HG03139 (cell line): ENCODE measurements at regions not wholly inside any gene's neighbourhood (a gene's known extent, or its start where the extent isn't known, plus 50 kb on each side); places are given as distances from the start of the nearest gene placed in this dataset.
"Not testable (repeated sequence)": the region's sequence is repeated elsewhere in the genome, so short reads cannot be mapped to it uniquely, and the experiment has no call there.

ENCODE experiments used
- ATAC-seq: cut with Tn5 transposase; IDR thresholded peaks from one replicate; pipeline ENCODE4 v1.9.1; 2021; ENCODE audit not compliant: unreplicated experiment

DNA sequence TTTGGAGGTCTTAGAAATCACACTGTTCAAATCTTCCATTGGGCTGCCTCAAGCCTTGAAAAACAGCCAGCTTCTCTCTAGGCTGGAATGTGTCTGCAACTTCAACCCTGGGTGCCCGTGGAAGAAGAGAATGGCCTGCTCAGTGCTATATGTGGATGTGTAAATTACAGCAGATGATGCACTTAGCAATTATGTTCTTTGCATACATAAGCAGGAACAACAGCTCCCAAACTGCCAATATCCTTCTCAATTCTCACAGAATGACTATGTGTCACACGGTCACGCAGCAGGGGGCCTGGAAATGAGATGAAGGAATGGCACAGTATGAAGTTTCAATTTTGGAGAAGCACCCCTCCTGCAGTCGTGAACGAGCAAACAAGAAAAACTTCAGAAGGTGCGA, 175.2 kb upstream of the SMARCA2 start:
- ATAC-seq = no peak

DNA sequence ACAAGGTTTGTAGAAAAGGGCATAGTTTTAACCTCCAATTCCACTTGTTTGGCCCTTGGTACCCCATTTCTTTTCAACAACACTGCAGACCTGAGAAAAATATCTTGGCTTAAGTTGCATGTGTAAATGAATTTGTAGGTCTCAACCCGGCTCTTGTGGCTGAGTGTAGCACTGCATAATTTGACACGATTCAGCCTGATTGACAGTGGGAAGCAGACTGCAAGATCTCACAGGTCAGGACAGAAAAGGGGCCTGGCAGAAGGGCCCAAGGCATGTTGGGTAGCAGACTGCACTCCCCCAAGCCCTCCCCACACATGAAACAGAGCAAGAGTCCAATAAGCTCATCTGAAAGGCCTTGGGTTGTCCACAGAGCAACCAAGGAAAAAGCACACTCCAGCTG, 169.7 kb upstream of the SMARCA2 start:
- ATAC-seq = no peak

DNA sequence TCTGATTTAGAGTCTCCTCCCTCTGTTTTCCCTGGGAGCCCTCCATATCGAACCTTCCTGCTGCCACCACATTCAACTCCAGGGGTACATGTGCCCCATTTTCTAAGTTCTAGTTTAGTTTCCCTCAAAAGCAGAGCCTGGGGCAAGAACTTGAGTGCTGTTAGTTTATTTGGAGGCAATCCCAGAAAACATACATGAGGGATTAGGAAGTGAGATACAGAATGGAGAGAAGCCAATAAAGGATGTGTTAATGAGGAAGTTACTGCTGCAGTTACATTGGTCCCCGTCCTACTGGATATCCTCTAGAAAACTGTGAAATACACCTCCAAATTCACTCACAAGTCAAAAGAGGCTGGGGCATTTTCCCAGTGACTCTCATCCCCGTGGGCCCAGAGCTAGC, 159.4 kb upstream of the SMARCA2 start:
- no peak for ATAC-seq

DNA sequence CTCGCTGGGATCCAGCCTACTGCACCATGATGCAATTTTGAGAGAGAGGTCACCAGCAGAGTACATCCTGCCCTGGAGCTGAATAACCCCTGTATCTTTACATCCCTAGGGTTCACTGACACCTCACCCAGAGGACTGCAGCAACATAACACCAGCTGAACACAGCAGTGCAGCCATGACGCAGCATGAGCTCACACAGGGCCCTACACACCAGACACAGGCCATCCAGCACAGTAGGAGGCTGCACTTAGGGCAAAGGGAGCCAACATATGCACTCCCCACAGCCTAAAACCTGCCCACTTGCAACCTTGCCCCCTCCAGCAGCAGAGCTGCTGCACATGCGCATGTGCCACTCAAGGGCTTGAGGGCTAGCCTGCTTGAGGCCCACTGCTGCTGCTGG, 157.3 kb upstream of the SMARCA2 start:
- no peak for ATAC-seq

DNA sequence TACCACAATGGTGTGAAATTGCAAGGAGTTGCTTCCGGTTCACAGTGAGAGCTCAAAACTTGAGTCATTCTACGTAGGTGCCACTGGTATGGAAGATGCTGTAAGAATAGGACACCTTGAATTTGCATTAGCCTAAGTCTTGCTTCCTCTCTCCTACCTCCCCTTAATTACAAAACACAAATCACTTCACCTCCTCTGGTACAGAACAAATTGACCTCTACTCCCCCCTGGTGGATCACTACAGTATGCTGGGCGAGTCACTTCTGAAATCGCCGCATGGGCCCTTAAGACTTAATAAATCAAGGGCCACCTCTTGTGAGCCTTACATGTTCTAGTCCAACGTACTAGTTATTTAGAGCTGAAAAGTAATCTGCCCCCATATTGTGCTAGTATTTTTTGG, 145.3 kb upstream of the SMARCA2 start:
- peak; percentile 87 for ATAC-seq

DNA sequence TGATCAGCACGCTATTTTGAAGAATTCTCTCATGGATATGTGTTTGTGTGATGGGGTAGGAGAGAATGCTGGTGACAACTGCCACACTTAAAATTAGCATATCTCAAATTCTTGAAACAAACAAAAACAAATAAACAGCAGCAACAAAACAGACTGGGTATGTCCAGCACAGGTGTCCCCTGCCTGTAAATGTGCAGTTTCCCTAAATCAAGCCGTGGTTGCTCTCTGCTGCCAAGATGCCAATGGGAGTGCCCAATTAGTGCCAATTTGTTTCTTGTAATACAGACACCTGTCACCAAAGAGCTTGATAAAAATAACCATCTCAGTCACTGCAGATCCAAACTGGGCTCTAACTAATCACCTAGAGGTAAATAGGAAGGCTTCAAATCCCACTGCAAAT, 144.2 kb upstream of the SMARCA2 start:
- ATAC-seq = no peak

DNA sequence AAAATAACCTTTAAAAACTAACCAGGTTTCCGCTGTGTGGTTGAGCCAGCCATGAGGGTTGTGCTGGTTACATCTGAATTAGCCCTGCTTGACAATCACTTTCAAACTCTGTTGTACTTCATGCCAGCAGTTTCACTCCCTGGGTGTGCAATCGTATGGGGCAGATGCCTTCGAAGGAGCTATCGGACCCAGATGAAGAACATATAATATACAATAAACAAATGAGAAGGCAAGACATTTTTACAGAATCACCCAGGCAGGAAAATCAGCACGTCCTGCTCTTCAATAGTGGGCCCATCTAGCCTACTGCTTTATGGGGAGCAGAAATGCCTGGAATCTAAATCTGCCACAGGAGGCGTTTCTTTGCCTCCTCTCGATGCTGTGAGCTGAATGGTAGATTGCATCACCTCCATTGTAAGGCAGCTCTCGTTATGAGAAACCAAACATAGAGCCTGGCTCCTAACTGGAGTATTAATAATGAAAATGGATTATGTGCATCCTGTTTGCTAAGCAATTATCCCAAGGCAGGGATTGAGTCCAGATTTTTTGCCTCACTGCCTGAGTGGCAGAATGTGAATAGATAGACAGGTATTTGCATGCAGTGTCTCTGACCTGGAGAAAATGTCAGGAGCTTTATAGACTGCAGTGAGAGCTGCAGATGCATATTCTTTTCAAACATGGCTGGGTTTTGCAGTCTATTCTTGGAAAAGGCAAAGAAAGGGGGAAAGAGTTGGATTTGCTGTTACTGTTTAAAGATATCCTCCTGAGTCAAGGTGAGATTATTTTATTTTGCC, 143.3 kb upstream of the SMARCA2 start:
- no peak for ATAC-seq

DNA sequence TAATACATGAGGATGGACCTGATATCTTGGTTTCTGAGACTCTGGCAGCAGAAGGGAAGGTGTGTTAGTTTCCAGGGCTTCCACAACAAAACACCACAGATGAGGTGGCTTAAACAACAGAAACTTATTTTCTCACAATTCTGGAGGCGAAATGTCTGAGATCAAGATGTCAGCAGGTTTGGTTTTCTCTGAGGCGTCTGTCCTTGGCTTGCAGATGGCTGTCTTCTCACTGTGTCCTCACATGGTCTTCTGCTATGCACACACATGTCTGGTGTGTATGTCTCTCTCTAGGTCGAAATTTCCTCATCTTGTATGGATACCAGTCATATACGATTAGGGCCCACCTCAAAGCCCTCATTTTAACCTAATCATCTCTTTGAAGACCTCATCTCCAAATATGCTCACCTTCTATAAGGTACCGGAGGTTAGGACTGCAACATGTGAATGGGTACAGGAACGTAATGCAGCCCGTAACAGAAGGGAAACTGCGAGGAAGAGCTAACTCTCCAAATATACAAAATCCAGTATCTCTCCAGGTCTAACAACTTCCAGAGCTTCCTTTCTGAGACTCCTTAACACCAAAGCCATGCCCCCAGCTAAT, 139.8 kb upstream of the SMARCA2 start:
- no peak for ATAC-seq

DNA sequence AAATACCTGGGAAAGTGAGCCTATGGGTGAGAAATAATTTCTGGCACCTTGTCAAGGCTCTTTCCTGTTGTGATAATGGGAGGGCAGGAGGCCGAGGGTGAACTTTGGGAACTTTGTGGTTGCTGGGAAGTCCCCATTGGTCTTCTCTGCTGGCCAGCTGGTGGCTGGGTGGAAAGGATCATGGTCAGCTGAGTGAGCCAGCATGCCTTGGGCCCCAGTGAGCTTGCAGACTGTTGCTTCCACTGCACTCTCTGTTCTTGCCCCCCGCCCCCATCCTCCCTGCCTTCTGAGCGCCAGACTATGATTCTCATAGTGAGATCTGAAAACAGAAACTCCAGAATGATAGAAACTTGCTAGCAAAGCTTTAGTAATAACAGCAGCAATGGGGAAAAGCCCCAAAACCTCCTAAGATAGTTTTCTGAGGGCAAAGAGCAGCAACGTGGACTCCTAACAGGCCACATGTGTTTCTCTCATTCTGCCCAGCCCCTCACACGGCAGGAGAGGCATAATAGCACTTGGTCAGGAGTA, 139.2 kb upstream of the SMARCA2 start:
- ATAC-seq = peak; percentile 55

DNA sequence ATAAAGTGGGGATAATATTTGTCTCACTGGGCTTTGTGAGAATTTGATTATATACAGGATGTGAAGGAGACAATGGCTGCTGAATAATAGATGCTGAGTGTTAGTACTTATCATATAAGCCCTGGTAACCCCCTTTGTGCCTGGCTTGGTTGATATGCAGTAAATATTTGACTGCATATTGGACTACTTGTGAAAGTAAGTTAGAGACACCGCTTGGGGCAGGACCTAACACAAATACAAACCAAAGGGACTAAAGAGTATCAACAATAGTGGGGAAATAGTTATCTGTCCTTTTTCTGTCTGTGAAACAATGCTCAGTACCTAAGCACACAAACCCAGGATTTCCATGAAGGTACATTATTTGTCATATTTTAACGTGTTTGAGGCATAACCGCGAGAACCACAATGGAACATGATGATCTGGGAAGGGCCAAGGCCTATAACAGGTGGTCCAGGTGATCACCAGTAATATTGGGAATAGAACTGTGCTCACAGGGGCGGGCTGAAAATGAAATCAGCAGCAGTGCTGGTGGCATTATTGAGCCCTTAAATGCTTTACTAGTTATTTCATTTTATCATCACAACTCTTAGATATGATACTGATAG, 138.2 kb upstream of the SMARCA2 start:
- ATAC-seq = no peak

DNA sequence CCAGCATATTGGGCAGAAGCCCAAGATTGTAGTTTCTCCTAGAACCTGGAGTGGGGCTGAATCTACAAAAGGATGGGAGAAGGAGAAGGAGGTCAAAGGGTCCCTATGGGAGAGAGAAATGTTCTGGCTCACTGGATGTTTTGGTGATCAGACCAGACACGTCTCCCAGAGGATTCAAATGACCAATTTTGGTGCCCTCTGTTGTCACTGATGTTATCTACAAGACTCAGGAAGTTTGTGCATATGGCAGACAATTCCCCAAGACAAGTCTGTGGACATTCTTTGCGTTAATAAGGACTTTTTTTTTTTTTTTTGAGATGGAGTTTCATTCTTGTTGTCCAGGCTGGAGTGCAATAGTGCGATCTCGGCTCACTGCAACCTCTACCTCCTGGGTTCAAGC, 137.2 kb upstream of the SMARCA2 start:
- no peak for ATAC-seq

DNA sequence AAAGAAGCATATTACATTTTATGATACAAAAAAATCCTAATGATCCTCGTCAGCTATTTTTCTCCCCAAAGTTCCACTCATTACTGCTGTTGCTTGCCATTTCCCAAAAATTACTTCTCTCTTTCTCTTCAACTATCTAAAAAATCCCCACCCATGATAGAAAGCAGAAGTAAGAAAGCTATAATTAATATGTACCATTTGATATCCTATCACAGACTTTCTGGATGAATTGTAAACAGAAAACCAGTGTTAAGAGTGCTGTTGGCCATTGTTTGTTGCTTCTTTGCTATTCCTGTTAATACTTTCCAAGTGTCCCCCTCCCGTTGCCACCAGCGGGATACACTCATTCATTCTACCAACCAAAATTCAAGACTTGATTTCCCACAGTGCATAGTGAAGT, 136.3 kb upstream of the SMARCA2 start:
- no peak for ATAC-seq

DNA sequence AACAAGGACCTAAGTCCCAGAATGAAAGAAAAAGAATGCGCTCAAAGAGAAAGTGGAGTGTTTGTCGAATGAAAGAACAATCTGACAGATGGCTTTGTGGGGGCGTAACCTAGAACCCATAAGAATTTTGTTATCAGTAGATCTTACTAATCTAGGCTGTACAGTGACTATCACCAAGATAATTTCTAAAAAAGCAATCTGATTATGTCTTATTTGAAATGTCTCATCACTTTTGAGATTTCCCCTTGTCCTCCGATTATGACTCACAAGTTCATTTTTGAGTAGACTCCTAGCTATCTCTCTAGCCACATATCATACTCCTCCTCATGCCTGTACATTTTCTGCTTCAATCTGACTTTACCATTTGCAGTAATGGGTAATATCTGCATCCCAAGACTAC, 135.6 kb upstream of the SMARCA2 start:
- ATAC-seq = peak; percentile 43

DNA sequence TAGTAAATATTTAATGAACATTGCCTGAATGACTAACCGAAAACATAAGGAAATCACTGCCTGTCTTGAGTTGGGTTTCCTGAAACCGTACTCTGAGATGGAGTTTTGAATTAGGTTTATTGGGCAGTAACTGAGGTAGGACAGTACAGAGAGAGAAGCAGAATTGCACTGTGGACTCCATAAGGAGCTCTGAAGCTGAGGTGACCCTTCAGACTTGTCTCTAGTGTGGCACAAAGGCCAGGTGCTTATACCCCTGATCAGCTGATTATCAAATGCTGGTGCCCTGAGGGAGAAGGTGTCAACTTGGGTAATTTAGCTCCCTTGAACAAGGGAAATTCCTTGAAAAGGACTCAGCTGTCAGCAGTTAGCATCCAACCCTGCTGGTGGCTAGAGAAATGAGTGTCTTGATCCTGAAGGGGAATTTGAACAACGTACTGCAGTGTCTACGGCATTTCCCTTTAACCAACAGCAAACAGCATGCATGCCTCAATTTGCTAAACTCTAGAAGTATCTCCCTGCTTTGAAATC, 135.0 kb upstream of the SMARCA2 start:
- ATAC-seq = no peak

DNA sequence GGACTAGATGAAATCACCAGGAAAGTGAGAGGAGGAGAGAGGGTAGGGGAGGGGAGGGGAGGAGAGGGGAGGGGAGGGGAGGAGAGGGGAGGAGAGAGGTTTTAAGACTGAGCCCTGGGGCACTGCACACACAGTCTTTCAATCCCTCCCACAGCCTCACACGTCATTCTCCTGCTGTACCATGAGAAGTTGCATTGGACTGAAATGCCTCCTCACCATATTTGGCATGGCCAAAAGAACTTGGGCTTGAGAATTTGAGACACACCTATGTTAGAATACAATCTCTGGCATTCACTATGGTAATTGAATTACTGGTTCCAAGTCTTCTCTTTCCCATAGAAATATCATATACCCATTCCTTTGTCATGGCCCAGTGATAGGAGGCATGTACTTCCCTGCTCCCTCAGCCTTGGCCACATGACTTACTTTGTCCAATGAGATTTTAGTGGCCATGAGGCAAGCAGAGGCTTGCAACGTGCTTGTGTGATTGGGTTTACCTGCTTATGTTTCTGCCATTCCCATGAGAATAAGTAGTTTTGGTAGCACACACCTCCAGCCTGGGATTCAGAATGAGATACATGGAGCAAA, 133.3 kb upstream of the SMARCA2 start:
- no peak for ATAC-seq

DNA sequence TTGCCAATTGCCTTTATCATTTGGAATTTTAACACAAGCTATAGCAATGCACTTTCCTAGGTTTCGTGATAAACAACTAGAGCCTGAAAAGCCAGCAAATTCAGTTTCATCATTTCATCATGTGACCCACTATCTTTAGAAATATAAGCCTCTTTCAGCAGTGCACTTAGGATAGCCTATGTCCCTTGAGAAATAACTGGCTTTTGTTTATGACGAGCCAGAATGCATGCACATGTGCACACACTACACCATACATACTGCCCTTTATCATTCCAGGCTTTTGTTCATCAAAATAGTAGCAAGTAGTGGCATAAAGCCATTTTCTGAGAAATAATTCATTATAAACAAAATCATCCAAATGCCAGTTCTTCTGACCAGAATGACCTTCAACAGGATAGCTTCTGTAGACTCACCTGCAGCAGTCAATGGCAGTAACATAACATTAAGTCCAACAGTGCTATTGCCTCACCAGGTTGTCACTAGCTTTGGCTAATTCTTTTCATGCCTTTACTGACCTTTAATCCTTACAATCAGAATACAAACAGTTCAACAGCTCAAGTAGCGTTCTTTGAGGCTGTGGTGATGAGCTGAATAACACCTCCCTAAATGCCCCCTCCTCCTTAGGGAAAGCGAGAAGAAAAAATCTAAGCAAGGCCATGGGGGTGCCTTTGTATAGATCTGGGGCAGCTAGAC, 132.3 kb upstream of the SMARCA2 start:
- no peak for ATAC-seq

DNA sequence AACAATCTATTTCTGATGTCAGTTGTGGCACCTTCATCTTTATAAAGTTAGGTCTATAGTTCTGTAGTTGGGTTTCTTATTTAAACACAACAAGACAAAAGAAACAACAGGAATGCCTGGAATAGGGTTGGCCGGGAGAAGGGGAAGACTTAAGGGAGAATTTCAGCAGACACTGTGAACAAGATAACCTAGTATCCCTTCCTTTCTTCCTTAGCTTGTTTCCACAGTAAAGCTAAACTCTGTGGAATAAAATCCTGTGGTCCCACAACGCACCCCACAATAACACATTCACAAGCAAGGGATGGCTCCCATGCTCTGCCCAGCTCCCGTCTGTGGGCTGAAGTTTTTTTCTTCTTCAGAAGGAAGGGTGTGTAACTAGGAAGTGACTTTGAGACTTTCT, 124.9 kb upstream of the SMARCA2 start:
- no peak for ATAC-seq

DNA sequence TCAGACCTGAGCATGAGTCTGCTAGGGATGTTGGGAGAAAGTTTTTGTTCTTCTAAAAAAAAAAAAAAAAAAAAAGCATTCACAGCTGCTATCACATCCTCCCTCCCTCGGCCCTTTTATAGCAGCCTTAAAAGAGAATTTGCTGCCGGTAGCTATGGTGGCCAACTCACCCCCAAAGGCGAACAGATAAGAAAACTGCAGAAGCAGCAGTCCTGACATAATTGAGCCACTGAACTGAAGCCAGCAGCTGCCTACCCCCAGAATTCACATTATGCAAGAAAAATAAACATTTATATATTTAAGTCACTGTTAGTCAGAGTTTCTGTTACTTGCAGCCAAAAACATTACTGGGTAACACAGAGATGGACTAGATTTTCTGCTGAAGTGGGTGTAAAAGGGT, 124.3 kb upstream of the SMARCA2 start:
- no peak for ATAC-seq

DNA sequence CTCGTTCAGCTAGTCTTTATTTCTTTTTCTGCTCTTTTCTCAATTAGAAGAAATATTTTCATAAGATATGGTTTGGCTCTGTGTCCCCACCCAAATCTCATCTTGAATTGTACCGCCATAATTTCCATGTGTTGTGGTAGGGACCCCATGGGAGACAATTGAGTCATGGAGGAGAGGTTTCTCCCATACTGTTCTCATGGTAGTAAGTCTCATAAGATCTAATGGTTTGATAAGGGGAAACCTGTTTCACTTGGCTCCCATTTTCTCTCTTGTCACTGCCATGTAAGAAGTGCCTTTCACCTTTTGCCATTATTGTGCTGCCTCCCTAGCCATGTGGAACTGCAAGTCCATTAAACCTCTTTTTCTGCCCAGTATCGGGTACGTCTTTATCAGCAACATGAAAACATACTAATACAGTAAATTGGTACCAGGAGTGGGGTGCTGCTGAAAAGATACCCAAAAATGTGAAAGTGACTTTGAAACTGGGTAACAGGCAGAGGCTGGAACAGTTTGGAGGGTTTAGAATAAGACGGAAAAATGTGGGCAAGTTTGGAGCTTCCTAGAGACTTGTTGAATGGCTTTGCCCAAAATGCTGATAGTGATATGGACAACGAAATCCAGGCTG, 112.0 kb upstream of the SMARCA2 start:
- not testable (repeated sequence) for ATAC-seq

DNA sequence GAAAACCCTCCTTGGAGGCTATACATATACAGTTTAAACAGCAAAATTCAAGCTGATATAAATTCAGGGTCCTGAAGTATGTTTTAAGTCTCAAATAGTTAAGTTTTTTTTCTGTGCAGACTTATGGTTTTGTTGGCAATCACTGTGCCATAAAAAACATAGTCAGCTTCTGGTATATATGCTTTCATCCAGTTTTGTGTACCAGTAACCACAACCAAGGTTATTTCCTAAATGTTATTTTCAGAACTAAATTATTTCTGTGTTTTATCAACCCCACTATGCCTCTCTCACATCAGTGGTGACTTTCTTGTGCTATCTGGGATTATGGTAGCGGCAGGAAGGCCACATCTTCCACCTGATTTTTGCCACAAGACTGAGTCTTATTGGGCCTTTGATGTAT, 107.7 kb upstream of the SMARCA2 start:
- ATAC-seq = no peak

DNA sequence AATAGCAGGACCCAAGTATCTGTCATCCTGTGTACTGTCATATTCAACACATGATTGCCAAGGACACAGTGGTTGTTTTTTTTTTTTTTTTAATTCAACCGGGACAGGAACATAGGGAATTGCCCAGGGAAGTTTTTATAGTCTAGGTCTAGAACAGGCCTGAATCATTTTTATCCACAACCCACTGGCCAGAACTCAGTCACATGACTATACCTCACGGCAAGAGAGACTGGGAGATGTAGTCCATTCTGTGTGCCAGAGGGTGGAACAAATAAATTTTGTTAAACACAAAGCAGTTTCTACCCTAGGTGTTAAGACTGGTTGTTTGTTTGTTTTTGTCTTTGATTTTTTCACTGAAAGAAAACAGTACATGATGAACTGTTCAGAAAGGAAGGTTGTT, 105.8 kb upstream of the SMARCA2 start:
- no peak for ATAC-seq
